Activated CD4-positive, alpha-beta T cell treated with anti-CD3 and anti-CD28 coated beads for 48 hours (primary cell): ENCODE measurements at regions not wholly inside any gene's neighbourhood (a gene's known extent, or its start where the extent isn't known, plus 50 kb on each side); places are given as distances from the start of the nearest gene placed in this dataset.
"Not testable (repeated sequence)": the region's sequence is repeated elsewhere in the genome, so short reads cannot be mapped to it uniquely, and the experiment has no call there.

Source experiments
- DNase-seq: peaks from one replicate; pipeline ENCODE4 v3.0.0-alpha.2; 2020

GRCh38 chr6:67887747-67888545, 747.1 kb upstream of the ADGRB3 start:
- DNase-seq = no peak

GRCh38 chr6:67887419-67887746, 747.7 kb upstream of the ADGRB3 start:
- no peak for DNase-seq

- DNase-seq = no peak
Observed at GRCh38 chr6:67886840-67887292, 748.2 kb upstream of the ADGRB3 start.

GRCh38 chr6:67886036-67886707, 748.9 kb upstream of the ADGRB3 start:
- no peak for DNase-seq

GRCh38 chr6:67885081-67886033, 749.7 kb upstream of the ADGRB3 start:
- DNase-seq = no peak

GRCh38 chr6:67884442-67884841, 750.6 kb upstream of the ADGRB3 start:
- no peak for DNase-seq

- no peak for DNase-seq
Observed at GRCh38 chr6:67883500-67884366, 751.3 kb upstream of the ADGRB3 start.

GRCh38 chr6:67882436-67883311, 752.4 kb upstream of the ADGRB3 start:
- no peak for DNase-seq

GRCh38 chr6:67881706-67882065, 753.4 kb upstream of the ADGRB3 start:
- DNase-seq = no peak

- DNase-seq = no peak
Observed at GRCh38 chr6:67880939-67881705, 754.0 kb upstream of the ADGRB3 start.

GRCh38 chr6:67880343-67880742, 754.7 kb upstream of the ADGRB3 start:
- not testable (repeated sequence) for DNase-seq

GRCh38 chr6:67879928-67880327, 755.2 kb upstream of the ADGRB3 start:
- DNase-seq = not testable (repeated sequence)

GRCh38 chr6:67879105-67879904, 755.8 kb upstream of the ADGRB3 start:
- not testable (repeated sequence) for DNase-seq

GRCh38 chr6:67878216-67878615, 756.9 kb upstream of the ADGRB3 start:
- DNase-seq = not testable (repeated sequence)

GRCh38 chr6:67877288-67877687, 757.8 kb upstream of the ADGRB3 start:
- no peak for DNase-seq

GRCh38 chr6:67875877-67876383, 759.2 kb upstream of the ADGRB3 start:
- DNase-seq = no peak

- DNase-seq = no peak
Observed at GRCh38 chr6:67870321-67870720, 764.8 kb upstream of the ADGRB3 start.

GRCh38 chr6:67863346-67863745, 771.7 kb upstream of the ADGRB3 start:
- DNase-seq = no peak

- DNase-seq = no peak
Observed at GRCh38 chr6:67854098-67854497, 781.0 kb upstream of the ADGRB3 start.
